OCI-LY3 (cell line): ENCODE measurements at regions not wholly inside any gene's neighbourhood (a gene's known extent, or its start where the extent isn't known, plus 50 kb on each side); places are given as distances from the start of the nearest gene placed in this dataset.

Experiments
- H2AFZ ChIP-seq: fragments of 200-600, 300-600 bp; shearing (Covaris generic); 2 replicates; pipeline ENCODE4 v1.6.0; 2014; ENCODE audit warnings: antibody characterized with exemption, low read depth, low read length
- H3K27ac ChIP-seq: fragments of 200-600, 300-600 bp; sonication (generic); 2 replicates; pipeline ENCODE4 v1.5.1; 2014; ENCODE audit warnings: mild to moderate bottlenecking, low read length, moderate library complexity, mixed read lengths
- H3K27me3 ChIP-seq: fragments of 200-600, 300-600 bp; sonication (generic); 2 replicates; pipeline ENCODE4 v1.6.1; 2014; ENCODE audit warnings: low read depth, low read length, mixed read lengths
- H3K36me3 ChIP-seq: fragments of 200-600, 300-600 bp; sonication (generic); replicated peaks from 2 replicates; pipeline ENCODE3; 2014; ENCODE audit warnings: low read depth, low read length, mixed read lengths
- H3K4me1 ChIP-seq: fragments of 300-600, 200-600 bp; sonication (generic); 2 replicates; pipeline ENCODE4 v1.6.1; 2014; ENCODE audit warnings: low read length, mixed read lengths
- H3K4me2 ChIP-seq: fragments of 200-600, 300-600 bp; sonication (generic); 2 replicates; pipeline ENCODE4 v1.6.1; 2014; ENCODE audit warnings: low read length, mixed read lengths
- H3K4me3 ChIP-seq: fragments of 300-600, 200-600 bp; sonication (generic); 2 replicates; pipeline ENCODE4 v1.5.1; 2014; ENCODE audit warnings: antibody characterized with exemption, mild to moderate bottlenecking, low read length, moderate library complexity
- H3K79me2 ChIP-seq: fragments of 300-600, 200-600 bp; shearing (Covaris generic); 2 replicates; pipeline ENCODE4 v1.6.1; 2014; ENCODE audit warnings: mild to moderate bottlenecking, low read length, mixed read lengths
- H3K9ac ChIP-seq: fragments of 300-600, 200-600 bp; shearing (Covaris generic); 2 replicates; pipeline ENCODE4 v1.6.0; 2014; ENCODE audit warnings: mild to moderate bottlenecking, low read length, moderate library complexity
- H3K9me3 ChIP-seq: fragments of 200-600, 300-600 bp; shearing (Covaris generic); 2 replicates; pipeline ENCODE4 v1.6.1; 2014; ENCODE audit warnings: low read length, mixed read lengths; ENCODE audit not compliant: insufficient read depth
- H4K20me1 ChIP-seq: fragments of 200-600, 300-600 bp; sonication (generic); 2 replicates; pipeline ENCODE4 v1.6.1; 2016; ENCODE audit warnings: low read length, mixed read lengths; ENCODE audit not compliant: insufficient read depth
- EZH2phosphoT487 ChIP-seq: fragments of 200-600 bp; shearing (Covaris generic); IDR thresholded peaks from 2 replicates; pipeline ENCODE4 v1.6.1; 2018; ENCODE audit warnings: antibody characterized with exemption, mixed run types, low read depth
- TF ChIP-seq, protein P1 (sequence below): fragments of 200-600, 300-600 bp; sonication (generic); IDR thresholded peaks from 2 replicates; pipeline ENCODE4 v1.5.1; 2014; ENCODE audit warnings: antibody characterized with exemption, low read length, low read depth

DNA sequence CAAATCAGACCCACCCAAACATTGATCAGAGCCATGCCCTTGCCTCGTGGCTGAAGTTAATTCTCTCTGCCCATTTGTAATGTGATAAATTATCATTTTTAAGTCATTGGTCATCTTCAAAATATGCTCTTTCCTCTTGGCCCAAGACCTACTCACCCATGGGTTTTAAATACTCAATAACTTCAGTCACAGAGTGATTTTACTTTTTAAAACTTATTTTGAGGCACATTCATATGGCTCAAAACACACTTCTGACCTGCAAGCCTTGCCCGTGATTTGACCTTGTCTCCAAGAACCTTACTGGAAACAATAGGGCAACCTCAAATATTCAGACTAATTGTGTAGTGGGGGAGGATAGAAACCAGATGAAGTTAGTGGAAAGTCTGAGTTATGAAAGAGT is 176.2 kb upstream of the LNX1 start:
- Histone ChIP-seq H3K4me2 (no peak overlapping the region), H3K27me3 (no peaks in the 10 kb centered on the region), H3K79me2 (no peaks in the 10 kb centered on the region), H4K20me1 (no peaks in the 10 kb centered on the region), H3K4me1 (no peaks in the 10 kb centered on the region; the same call in 1 of the 2 replicates), H3K9ac (no peak overlapping the region), H3K9me3 (no peaks in the 10 kb centered on the region), H3K4me3 (no peak overlapping the region), H3K36me3 (no peaks in the 10 kb centered on the region), H2AFZ (no peak overlapping the region), H3K27ac (no peak overlapping the region)
- no peak for TF ChIP-seq EZH2phosphoT487
- TF ChIP-seq, protein P1, sequence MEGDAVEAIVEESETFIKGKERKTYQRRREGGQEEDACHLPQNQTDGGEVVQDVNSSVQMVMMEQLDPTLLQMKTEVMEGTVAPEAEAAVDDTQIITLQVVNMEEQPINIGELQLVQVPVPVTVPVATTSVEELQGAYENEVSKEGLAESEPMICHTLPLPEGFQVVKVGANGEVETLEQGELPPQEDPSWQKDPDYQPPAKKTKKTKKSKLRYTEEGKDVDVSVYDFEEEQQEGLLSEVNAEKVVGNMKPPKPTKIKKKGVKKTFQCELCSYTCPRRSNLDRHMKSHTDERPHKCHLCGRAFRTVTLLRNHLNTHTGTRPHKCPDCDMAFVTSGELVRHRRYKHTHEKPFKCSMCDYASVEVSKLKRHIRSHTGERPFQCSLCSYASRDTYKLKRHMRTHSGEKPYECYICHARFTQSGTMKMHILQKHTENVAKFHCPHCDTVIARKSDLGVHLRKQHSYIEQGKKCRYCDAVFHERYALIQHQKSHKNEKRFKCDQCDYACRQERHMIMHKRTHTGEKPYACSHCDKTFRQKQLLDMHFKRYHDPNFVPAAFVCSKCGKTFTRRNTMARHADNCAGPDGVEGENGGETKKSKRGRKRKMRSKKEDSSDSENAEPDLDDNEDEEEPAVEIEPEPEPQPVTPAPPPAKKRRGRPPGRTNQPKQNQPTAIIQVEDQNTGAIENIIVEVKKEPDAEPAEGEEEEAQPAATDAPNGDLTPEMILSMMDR = no peak

DNA sequence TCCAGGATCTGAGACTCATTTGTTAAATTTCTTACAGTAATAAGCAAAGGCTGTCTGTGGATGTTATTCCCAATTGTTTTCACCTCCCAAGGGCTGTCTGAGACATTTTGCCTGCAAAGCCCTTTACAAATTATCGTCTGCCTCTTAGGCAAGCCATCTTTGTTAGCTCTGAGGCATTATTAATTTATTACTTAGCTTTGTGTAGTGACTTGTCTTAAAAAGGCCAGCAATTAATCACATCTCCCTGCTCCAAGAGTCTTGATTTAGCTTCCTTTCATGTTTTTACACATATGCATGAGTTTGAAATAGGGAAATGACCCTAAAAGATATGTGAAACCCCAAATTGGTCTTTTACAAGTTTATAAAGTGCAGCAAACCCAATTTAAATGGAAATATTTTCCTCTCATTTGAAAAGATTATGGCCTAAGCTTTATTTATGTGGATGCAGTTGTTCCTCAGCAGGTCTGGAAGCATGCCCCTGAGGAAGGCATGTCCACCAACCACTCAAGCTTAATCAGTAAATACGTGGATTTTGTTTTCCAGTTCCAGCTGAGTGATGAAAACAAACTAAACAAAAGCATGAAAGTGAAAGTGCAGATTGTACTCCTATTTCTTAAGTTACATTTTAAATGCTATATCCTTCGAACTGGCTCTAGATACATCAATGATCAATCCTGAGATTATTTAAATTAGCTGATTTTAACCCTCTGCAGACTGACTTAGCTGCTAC is 173.6 kb upstream of the LNX1 start:
- Histone ChIP-seq H3K36me3 (no peaks in the 10 kb centered on the region), H3K27me3 (no peaks in the 10 kb centered on the region), H3K4me1 (no peaks in the 10 kb centered on the region; the same call in 1 of the 2 replicates), H3K9ac (no peak overlapping the region), H3K9me3 (no peaks in the 10 kb centered on the region), H4K20me1 (no peaks in the 10 kb centered on the region), H3K4me3 (no peak overlapping the region), H3K4me2 (no peak overlapping the region), H3K79me2 (no peaks in the 10 kb centered on the region), H3K27ac (no peak overlapping the region), H2AFZ (no peak overlapping the region)
- no peak for TF ChIP-seq EZH2phosphoT487
- TF ChIP-seq, protein P1 = no peak

DNA sequence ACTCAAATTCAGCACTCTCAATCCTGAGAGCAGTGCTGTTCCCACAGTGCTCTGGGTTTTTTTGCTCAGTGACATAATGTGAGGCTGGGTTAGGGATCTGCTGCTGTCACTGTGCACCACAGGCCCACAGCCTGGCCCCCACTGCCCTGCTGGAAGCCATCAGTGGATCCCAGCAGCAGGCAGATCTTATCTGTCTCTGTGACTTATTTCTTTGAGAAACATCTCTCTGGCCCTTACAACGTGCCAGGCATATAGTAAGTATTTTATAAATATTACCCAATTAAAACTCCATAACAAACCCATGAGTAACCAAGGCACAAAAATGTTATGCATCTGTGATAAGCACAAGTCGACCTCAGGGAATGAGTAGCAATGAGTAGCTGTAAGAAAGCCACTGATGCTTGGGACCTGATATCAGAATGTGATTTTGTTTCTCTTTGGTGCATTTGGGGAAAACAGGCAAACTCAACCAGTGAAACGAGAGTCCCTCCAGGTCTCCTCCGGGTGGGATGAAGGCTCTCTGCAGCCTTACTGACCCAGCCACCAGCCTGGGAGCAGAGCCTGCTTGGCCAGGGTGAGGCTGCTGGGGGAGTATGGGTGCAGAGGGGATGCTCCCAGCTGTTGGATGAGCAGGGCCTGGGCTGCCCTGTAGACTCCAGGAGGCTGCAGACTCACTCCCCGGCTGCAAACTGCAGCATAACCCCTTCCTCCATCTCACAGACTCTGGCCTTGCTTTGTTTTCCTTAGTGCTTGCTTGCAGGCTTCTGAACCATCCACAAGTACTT is 172.7 kb upstream of the LNX1 start:
- no peak overlapping the region for H3K27ac ChIP-seq
- H3K36me3 ChIP-seq = no peaks in the 10 kb centered on the region
- H3K4me1 ChIP-seq = no peaks in the 10 kb centered on the region; the same call in 1 of the 2 replicates
- H3K27me3 ChIP-seq = no peaks in the 10 kb centered on the region
- H3K9me3 ChIP-seq = no peaks in the 10 kb centered on the region
- H4K20me1 ChIP-seq = no peaks in the 10 kb centered on the region
- no peak overlapping the region for H3K9ac ChIP-seq
- no peak overlapping the region for H2AFZ ChIP-seq
- H3K4me3 ChIP-seq = no peak overlapping the region
- no peak overlapping the region for H3K4me2 ChIP-seq
- no peaks in the 10 kb centered on the region for H3K79me2 ChIP-seq
- no peak for TF ChIP-seq EZH2phosphoT487
- TF ChIP-seq, protein P1 = no peak

DNA sequence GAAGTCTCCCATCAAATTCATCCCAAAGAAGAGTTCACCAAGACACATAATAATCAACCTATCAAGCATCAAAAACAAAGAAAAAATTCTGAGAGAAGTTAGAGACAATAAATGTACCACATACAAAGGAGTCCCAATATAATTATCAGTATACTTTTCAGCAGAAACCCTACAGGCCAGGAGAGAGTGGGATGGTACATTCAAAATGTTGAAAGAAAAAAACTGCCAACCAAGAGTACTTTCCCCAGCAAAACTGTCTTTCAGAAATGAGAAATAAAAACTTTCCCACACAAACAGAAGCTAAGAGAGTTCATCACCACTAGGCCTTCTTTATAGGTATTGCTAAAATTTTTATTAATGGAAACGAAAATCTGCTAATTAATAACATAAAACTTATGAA is 164.4 kb upstream of the LNX1 start:
- Histone ChIP-seq H3K4me2 (no peak overlapping the region), H3K4me3 (no peak overlapping the region), H3K27ac (no peak overlapping the region), H3K9me3 (no peaks in the 10 kb centered on the region), H2AFZ (no peak overlapping the region), H3K36me3 (no peaks in the 10 kb centered on the region), H3K79me2 (no peaks in the 10 kb centered on the region), H3K4me1 (peaks cover 8% of the 10 kb centered on the region), H4K20me1 (no peaks in the 10 kb centered on the region), H3K9ac (no peak overlapping the region), H3K27me3 (no peaks in the 10 kb centered on the region)
- TF ChIP-seq, protein P1 = no peak
- TF ChIP-seq EZH2phosphoT487 = no peak
